GM12872 (cell line): ENCODE measurements at regions not wholly inside any gene's neighbourhood (a gene's known extent, or its start where the extent isn't known, plus 50 kb on each side); places are given as distances from the start of the nearest gene placed in this dataset.

Source experiments
- CTCF ChIP-seq: IDR thresholded peaks from 3 replicates; pipeline ENCODE4 v1.5.1; 2011; ENCODE audit warnings: low read depth, mild to moderate bottlenecking, low read length, moderate library complexity; ENCODE audit not compliant: insufficient read depth

GRCh38 chr20:61054411-61054810, 197.7 kb upstream of the CDH4 start:
- no peak for TF ChIP-seq CTCF

- no peak for TF ChIP-seq CTCF
Observed at GRCh38 chr20:61055180-61056010, 196.7 kb upstream of the CDH4 start.

DNA sequence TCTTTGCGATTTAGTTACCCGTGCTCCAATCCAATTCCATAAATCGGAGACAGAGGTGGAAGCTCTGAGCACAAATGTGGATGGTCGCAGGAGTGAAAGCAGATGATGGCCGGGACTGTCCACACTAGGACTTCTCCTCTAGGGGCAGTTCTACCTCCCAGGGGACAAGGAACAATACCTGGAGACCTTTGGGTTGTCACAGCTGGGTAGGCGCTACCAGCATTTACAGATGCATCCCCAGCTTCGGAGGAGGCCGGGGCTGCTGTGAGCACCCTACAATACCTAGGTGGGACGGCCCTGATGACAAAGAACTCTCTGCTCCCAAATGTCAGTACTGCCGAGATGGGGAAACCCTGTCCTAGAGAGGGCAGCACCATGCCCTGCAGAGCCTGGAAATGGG, 195.9 kb upstream of the CDH4 start:
- TF ChIP-seq CTCF: no peak

DNA sequence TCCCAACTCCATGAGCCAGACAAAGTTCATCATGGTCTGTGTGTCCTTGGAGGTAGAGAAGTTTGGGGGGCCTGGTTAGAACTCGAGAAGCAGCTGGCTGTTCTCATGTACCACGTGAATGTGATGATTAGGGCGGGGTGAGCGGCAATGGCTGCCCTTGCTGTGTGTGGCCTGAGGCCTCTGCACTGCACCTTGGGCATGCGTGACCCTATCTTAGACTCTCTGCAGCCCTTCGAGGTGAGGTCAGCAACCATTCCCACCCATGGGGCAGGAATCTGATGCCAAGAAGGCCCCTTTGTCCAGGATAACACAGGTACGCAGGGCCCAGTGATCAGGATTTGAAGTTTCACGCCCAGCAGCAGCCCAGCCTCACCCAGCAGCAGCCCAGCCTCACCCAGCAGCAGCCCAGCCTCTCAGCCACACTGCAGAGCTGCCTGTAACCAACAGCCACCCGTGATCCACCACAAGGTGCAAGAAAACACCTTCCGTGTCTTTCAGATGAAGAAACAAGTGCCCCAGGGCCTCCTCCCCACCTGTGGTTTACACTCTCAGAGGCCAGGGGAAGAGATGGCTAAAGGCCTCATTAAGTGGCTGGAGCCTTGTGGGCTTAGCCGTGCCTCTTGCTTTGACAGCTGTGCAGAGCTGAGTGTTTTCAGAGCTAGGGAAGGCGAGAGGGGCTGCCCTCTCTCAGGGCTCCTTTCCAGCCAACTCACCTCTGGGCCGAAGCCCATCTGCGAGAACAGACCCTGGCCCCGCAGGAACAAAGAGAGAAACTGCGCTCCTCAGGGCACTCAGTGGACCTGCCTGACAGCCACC, 195.2 kb upstream of the CDH4 start:
- no peak for TF ChIP-seq CTCF

DNA sequence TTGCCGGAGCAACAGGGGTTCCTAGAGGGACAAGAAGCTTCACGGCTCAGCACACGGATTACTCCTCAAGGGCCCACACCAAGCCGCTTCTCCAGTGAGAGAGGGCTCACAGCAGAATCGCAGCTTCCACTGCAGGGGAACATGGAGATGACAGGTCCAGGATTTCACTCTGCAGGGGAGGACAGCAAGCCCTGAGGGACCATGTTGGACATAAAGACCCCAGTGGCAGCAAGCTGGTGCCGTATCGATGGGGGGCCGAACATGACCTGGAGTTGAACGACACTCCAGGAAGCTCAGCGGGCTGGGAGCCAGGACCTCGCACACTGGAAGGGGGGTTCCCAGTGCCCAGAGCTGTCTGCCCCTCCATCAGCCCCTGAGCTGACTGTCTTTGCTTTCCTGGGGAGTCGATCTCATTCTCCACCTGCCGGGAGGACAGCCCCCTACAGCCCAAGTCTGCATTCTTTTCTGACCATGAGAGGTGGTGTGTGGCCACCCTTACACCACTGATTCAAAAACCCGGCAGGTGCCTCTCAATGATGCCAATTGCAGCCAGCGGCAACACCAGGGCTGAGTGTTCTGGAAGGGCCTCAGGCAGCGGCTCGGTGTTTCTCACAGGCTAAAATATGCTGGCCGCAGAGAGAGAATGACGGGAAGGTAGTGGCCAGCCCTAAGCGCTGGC, 194.5 kb upstream of the CDH4 start:
- TF ChIP-seq CTCF: no peak

DNA sequence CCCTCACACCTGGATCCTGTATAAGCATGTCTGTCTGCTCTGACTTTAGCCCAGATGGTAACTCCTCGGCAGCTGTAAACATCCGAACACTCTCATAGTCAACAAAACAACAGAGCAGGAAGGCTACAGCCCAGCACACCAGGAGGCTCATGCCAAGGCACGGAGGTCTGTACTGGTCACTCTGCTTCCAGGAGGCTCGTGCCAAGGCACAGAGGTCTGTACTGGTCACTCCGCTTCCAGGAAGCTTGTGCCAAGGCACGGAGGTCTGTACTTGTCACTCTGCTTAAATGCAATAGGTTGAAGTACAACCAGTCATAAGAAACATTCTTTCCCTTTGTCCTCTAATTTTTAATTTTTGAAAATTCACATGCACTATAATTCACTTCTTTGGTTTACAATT, 190.1 kb upstream of the CDH4 start:
- TF ChIP-seq CTCF: no peak

GRCh38 chr20:61065853-61066252, 186.2 kb upstream of the CDH4 start:
- no peak for TF ChIP-seq CTCF
